IPS-18a (cell line): ENCODE measurements at regions not wholly inside any gene's neighbourhood (a gene's known extent, or its start where the extent isn't known, plus 50 kb on each side); places are given as distances from the start of the nearest gene placed in this dataset.
"Not testable (repeated sequence)": the region's sequence is repeated elsewhere in the genome, so short reads cannot be mapped to it uniquely, and the experiment has no call there.

Experiments
- H3K27ac ChIP-seq: one replicate; pipeline ENCODE4 v1.5.1; 2013; ENCODE audit warnings: low read length
- H3K27me3 ChIP-seq: one replicate; pipeline ENCODE4 v1.6.1; 2013; ENCODE audit warnings: mild to moderate bottlenecking, low read length; ENCODE audit not compliant: control insufficient read depth, insufficient read depth
- H3K36me3 ChIP-seq: one replicate; pipeline ENCODE4 v1.6.1; 2013; ENCODE audit warnings: low read depth, low read length; ENCODE audit not compliant: control insufficient read depth
- H3K4me1 ChIP-seq: one replicate; pipeline ENCODE4 v1.6.1; 2013; ENCODE audit warnings: low read depth, low read length; ENCODE audit not compliant: control insufficient read depth
- H3K4me3 ChIP-seq: one replicate; pipeline ENCODE4 v1.5.1; 2013; ENCODE audit warnings: low read length
- H3K9ac ChIP-seq: one replicate; pipeline ENCODE4 v1.6.1; 2013; ENCODE audit warnings: mild to moderate bottlenecking, low read length, moderate library complexity
- H3K9me3 ChIP-seq: one replicate; pipeline ENCODE4 v1.6.1; 2013; ENCODE audit warnings: low read depth, low read length; ENCODE audit not compliant: control insufficient read depth

GRCh38 chr20:53863039-53863438, 207.4 kb downstream of the BCAS1 start:
- H3K36me3 ChIP-seq: not testable (repeated sequence)
- peaks cover 49% of the 10 kb centered on the region for H3K4me1 ChIP-seq

GRCh38 chr20:53862490-53862889, 207.9 kb downstream of the BCAS1 start:
- not testable (repeated sequence) for H3K9me3 ChIP-seq, H3K36me3 ChIP-seq, H3K9ac ChIP-seq, H3K4me3 ChIP-seq, H3K27ac ChIP-seq, H3K27me3 ChIP-seq
- peaks cover 49% of the 10 kb centered on the region for H3K4me1 ChIP-seq

More at GRCh38 chr20:53863039-53863438, 207.4 kb downstream of the BCAS1 start:
- H3K9me3 ChIP-seq, H3K27ac ChIP-seq, H3K4me3 ChIP-seq, H3K9ac ChIP-seq, H3K27me3 ChIP-seq: not testable (repeated sequence)

- not testable (repeated sequence) for H3K27ac ChIP-seq, H3K4me3 ChIP-seq, H3K9me3 ChIP-seq, H3K27me3 ChIP-seq, H3K9ac ChIP-seq, H3K36me3 ChIP-seq
- peaks cover 49% of the 10 kb centered on the region for H3K4me1 ChIP-seq
These were observed 208.3 kb downstream of the BCAS1 start for GRCh38 chr20:53862136-53862397.

DNA sequence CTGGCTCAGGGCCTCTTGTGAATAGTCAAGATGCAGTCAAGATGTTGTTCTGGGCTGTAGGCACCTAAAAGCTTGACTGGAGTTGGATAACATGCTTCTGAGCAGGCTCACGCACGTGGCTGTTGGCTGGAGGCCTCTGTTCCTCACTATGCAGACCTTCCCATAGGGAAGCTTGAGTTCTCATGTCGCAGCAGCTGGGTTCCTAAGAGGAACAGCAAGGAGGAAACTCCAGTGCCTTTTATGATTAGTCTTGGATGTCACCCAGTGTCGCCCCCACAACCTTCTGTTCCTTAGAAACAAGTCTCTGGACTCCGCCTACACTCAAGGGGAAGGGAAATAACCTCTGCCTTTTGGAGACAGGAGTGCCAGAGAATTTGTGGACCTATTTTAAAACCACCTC, 210.7 kb downstream of the BCAS1 start:
- Histone ChIP-seq H3K36me3 (no peaks in the 10 kb centered on the region), H3K9me3 (no peaks in the 10 kb centered on the region), H3K4me3 (no peak overlapping the region), H3K4me1 (peaks cover 26% of the 10 kb centered on the region), H3K9ac (no peak overlapping the region), H3K27ac (no peak overlapping the region), H3K27me3 (no peaks in the 10 kb centered on the region)

DNA sequence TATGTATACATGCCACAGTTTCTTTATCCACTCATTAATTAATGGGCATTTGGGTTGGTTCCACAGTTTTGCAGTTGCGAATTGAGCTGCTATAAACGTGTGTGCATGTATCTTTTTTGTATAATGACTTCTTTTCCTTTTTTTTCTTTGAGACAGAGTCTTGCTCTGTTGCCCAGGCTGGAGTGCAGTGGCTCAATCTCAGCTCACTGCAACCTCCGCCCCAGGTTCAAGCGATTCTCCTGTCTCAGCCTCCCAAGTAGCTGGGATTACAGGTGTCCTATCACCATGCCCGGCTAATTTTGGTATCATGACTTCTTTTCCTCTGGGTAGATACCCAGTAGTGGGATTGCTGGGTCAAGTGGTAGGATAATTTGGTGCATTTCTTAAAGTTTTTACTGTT, 211.4 kb downstream of the BCAS1 start:
- not testable (repeated sequence) for H3K27me3 ChIP-seq, H3K27ac ChIP-seq, H3K9ac ChIP-seq, H3K4me3 ChIP-seq, H3K36me3 ChIP-seq, H3K9me3 ChIP-seq
- peaks cover 19% of the 10 kb centered on the region for H3K4me1 ChIP-seq

DNA sequence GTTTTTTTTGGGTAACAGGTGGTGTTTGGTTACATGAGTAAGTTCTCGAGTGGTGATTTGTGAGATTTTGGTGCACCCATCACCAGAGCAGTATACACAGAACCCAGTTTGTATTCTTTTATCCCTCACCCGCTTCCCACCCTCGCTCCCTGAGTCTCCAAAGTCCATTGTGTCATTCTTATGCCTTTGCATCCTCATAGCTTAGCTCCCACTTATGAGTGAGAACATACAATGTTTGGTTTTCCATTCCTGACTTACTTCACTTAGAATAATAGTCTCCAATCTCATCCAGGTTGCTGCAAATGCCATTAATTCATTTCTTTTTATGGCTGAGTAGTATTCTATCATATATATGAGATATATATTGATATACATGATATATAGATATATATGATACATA, 211.9 kb downstream of the BCAS1 start:
- H3K9ac ChIP-seq, H3K27me3 ChIP-seq, H3K27ac ChIP-seq, H3K9me3 ChIP-seq, H3K36me3 ChIP-seq, H3K4me3 ChIP-seq: not testable (repeated sequence)
- peaks cover 14% of the 10 kb centered on the region for H3K4me1 ChIP-seq

DNA sequence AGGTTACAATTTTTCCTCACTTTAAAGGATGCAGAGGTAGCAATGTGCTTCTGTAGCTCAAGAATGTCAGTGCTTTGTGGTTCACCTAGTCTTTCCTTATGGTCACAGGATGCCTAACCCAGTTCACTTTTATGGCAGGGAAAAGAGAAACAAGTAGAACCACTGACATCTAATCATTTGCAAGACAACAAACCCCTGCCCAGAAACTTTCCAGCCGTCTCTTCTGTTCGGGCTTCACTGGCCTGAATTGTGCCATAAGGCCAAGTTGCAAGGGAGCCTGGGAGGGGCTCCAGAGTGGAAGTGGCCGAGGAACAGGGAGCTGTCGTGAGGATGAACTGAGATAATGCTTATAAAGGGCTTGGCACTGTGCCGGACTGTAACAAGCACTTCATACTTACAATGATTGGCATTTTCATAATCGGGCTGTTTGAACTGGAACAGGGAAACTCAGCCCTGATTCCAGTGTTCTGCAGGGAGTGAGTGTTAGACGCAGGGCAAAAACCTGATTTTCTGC, 212.6 kb downstream of the BCAS1 start:
- H3K4me3 ChIP-seq: no peak overlapping the region
- H3K27ac ChIP-seq: no peak overlapping the region
- H3K4me1 ChIP-seq: peaks cover 11% of the 10 kb centered on the region
- no peaks in the 10 kb centered on the region for H3K27me3 ChIP-seq
- H3K36me3 ChIP-seq: no peaks in the 10 kb centered on the region
- no peaks in the 10 kb centered on the region for H3K9me3 ChIP-seq
- no peak overlapping the region for H3K9ac ChIP-seq

GRCh38 chr20:53856300-53857295, 213.8 kb downstream of the BCAS1 start:
- Histone ChIP-seq H3K9ac (no peak overlapping the region), H3K27me3 (no peaks in the 10 kb centered on the region), H3K4me3 (no peak overlapping the region), H3K27ac (no peak overlapping the region), H3K36me3 (no peaks in the 10 kb centered on the region), H3K9me3 (no peaks in the 10 kb centered on the region), H3K4me1 (peaks cover 11% of the 10 kb centered on the region)

- H3K9me3 ChIP-seq: no peaks in the 10 kb centered on the region
- no peak overlapping the region for H3K27ac ChIP-seq
- no peak overlapping the region for H3K4me3 ChIP-seq
- no peak overlapping the region for H3K9ac ChIP-seq
- no peaks in the 10 kb centered on the region for H3K36me3 ChIP-seq
- H3K4me1 ChIP-seq: peaks cover 11% of the 10 kb centered on the region
- no peaks in the 10 kb centered on the region for H3K27me3 ChIP-seq
These were observed 214.7 kb downstream of the BCAS1 start for GRCh38 chr20:53855733-53856132.

GRCh38 chr20:53854609-53854926, 215.8 kb downstream of the BCAS1 start:
- not testable (repeated sequence) for H3K4me3 ChIP-seq, H3K9ac ChIP-seq, H3K9me3 ChIP-seq, H3K27me3 ChIP-seq, H3K36me3 ChIP-seq, H3K27ac ChIP-seq
- H3K4me1 ChIP-seq: peaks cover 11% of the 10 kb centered on the region

DNA sequence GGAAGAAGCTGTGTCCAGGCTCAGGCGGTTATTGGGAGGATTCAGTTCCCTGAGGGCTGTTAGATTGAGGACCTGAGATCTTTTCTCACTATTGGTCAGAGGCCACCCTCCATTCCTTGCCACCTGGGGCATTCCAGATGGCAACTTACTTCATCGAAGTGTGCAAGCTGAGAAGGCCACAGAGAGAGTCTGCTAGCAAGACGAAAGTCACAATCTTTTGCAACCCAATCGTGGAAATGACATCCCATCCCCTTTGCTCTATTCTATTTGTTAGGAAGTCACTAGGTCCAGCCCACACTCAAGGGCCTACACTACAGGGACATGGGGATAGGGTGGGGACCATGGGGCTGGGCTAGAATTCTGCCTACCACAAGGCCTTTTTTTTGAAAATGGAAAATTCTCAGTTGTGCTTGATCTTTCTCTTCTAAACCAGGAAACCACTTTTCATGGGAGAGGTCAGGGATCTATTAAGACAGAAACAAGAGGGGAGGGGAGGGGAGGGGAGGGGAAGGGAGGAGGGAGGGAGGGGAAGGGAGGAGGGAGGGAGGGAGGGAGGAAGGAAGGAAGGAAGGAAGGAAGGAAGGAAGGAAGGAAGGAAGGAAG, 217.2 kb downstream of the BCAS1 start:
- Histone ChIP-seq H3K36me3 (no peaks in the 10 kb centered on the region), H3K9ac (no peak overlapping the region), H3K27me3 (no peaks in the 10 kb centered on the region), H3K4me1 (peaks cover 11% of the 10 kb centered on the region), H3K9me3 (no peaks in the 10 kb centered on the region), H3K4me3 (no peak overlapping the region), H3K27ac (no peak overlapping the region)

GRCh38 chr20:53852691-53853090, 217.7 kb downstream of the BCAS1 start:
- H3K4me1 ChIP-seq: peaks cover 6% of the 10 kb centered on the region
- no peaks in the 10 kb centered on the region for H3K36me3 ChIP-seq
- H3K27me3 ChIP-seq: no peaks in the 10 kb centered on the region
- H3K4me3 ChIP-seq: no peak overlapping the region
- H3K9me3 ChIP-seq: no peaks in the 10 kb centered on the region
- no peak overlapping the region for H3K9ac ChIP-seq
- no peak overlapping the region for H3K27ac ChIP-seq
